ENCODE measurements at regions not wholly inside any gene's neighbourhood (a gene's known extent, or its start where the extent isn't known, plus 50 kb on each side); places are given as distances from the start of the nearest gene placed in this dataset.
"Not testable (repeated sequence)": the region's sequence is repeated elsewhere in the genome, so short reads cannot be mapped to it uniquely, and the experiment has no call there.

- no peak for ATAC-seq
Measured at GRCh38 chr7:27032839-27033238, 63.0 kb downstream of the HOXA1 start.

- peak; percentile 74 to 79 for ATAC-seq
Measured at GRCh38 chr7:27031289-27032172, 64.3 kb downstream of the HOXA1 start.

- no peak for ATAC-seq
Measured at GRCh38 chr7:27030393-27031050, 65.3 kb downstream of the HOXA1 start.

GRCh38 chr7:27025270-27025669 is 70.5 kb downstream of the HOXA1 start:
- ATAC-seq = no peak

GRCh38 chr7:27010068-27010467 is 85.7 kb downstream of the HOXA1 start:
- ATAC-seq = no peak

GRCh38 chr7:27000496-27000895 is 95.3 kb downstream of the HOXA1 start:
- no peak for ATAC-seq

GRCh38 chr7:26998284-26998683 is 97.5 kb downstream of the HOXA1 start:
- ATAC-seq = not testable (repeated sequence)

- no peak for ATAC-seq
Measured at GRCh38 chr7:26995666-26996065, 100.1 kb downstream of the HOXA1 start.

- ATAC-seq = no peak
Measured at GRCh38 chr7:26993816-26994810, 101.7 kb downstream of the HOXA1 start.

- no peak for ATAC-seq
Measured at GRCh38 chr7:26992670-26993069, 103.1 kb downstream of the HOXA1 start.

GRCh38 chr7:26991796-26992195 is 104.0 kb downstream of the HOXA1 start:
- ATAC-seq = no peak

- ATAC-seq = no peak
Measured at GRCh38 chr7:26989897-26990670, 105.7 kb downstream of the HOXA1 start.

- no peak for ATAC-seq
Measured at GRCh38 chr7:26988836-26989374, 106.9 kb downstream of the HOXA1 start.

- no peak for ATAC-seq
Measured at GRCh38 chr7:26987338-26987737, 108.5 kb downstream of the HOXA1 start.

- ATAC-seq = no peak
Measured at GRCh38 chr7:26978146-26978545, 113.8 kb upstream of the SKAP2 start.

- no peak for ATAC-seq
Measured at GRCh38 chr7:26976840-26977239, 112.5 kb upstream of the SKAP2 start.

GRCh38 chr7:26971924-26972323 is 107.5 kb upstream of the SKAP2 start:
- ATAC-seq = not testable (repeated sequence)

GRCh38 chr7:26965724-26966123 is 101.3 kb upstream of the SKAP2 start:
- no peak for ATAC-seq

- ATAC-seq = no peak
Measured at GRCh38 chr7:26964156-26964808, 99.9 kb upstream of the SKAP2 start.

- ATAC-seq = no peak
Measured at GRCh38 chr7:26959290-26959689, 94.9 kb upstream of the SKAP2 start.

GRCh38 chr7:26958834-26959233 is 94.4 kb upstream of the SKAP2 start:
- ATAC-seq = no peak
